ENCODE measurements at regions not wholly inside any gene's neighbourhood (a gene's known extent, or its start where the extent isn't known, plus 50 kb on each side); places are given as distances from the start of the nearest gene placed in this dataset.

- DNase-seq (ENCODE audit: low spot score): no peak
Measured at GRCh38 chr4:108400309-108400708, 220.1 kb upstream of the RPL34 start.

GRCh38 chr4:108399610-108400265 lies 220.6 kb upstream of the RPL34 start:
- DNase-seq (ENCODE audit: low spot score): no peak

GRCh38 chr4:108398836-108399235 lies 221.5 kb upstream of the RPL34 start:
- DNase-seq (ENCODE audit: low spot score): no peak

DNA sequence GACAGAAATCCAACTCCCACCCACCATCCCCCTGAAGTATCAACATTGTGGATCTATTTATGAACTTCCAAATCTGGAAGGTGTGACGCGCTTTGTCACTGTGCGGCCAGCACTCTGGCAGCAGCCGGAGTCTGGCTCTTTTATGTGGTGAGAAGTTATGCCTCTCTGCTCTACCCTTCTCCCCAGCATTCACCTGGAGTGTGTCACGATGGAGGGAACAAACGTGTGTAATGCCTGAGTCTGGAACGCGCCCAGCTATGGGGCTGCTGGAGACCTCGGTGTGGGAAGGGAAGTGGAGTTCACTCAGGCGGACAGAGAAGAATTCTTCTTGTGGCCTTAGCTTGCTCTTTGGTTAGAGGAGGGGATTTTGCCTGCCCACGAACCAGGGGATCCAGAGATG lies 222.1 kb upstream of the RPL34 start:
- DNase-seq (ENCODE audit: low spot score): no peak

GRCh38 chr4:108397850-108398249 lies 222.5 kb upstream of the RPL34 start:
- no peak for DNase-seq (ENCODE audit: low spot score)

- no peak for DNase-seq (ENCODE audit: low spot score)
Measured at GRCh38 chr4:108396900-108397497, 223.4 kb upstream of the RPL34 start.

DNA sequence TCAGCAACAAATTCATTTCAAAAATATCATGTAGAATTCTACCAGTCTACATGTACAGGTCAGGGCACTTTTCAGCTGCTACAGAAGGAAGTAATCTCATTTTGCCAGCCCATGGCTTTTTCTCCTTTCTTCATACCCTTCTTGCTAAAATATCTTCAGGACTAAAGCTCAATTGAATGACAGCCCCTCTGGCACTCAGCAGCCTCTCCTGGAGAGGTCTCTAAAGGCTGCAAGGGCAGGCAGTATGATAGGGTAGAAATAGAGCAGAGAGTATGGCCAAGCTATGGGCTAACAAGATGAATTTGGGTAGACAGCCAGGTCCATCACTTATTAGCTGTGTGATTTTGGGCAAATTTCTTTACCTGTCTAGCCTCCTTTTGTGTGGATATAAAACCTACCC lies 224.6 kb upstream of the RPL34 start:
- no peak for DNase-seq (ENCODE audit: low spot score)

DNA sequence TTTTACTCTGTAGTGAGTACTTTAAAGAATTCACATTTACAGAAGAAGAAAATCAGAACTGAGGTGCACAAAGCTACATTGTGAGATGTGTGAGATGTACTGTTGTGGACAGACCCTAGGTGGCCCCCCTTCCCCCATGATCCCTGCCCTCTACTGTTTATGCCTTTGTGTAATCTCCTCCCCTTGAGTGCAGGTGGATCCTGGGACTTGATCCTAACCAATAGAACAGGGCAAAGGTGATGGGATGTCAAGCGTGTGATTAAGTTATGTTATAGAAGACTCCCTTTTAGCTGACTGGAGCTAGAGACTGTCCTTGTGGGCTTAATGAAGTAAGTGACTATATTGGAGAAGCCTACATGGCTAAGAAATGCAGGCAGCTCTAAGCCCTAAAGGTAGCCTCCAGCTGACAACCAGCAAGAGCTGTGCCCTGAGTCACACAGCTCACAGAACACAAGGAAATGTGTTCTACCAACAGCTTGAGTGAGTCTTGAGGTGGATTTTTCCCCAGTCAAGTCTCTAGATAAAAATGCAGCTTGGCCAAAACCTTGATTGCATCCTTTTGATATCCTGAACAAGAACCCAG lies 225.2 kb upstream of the LEF1 start:
- no peak for DNase-seq (ENCODE audit: low spot score)

- DNase-seq (ENCODE audit: low spot score): no peak
Measured at GRCh38 chr4:108391701-108392455, 223.1 kb upstream of the LEF1 start.

DNA sequence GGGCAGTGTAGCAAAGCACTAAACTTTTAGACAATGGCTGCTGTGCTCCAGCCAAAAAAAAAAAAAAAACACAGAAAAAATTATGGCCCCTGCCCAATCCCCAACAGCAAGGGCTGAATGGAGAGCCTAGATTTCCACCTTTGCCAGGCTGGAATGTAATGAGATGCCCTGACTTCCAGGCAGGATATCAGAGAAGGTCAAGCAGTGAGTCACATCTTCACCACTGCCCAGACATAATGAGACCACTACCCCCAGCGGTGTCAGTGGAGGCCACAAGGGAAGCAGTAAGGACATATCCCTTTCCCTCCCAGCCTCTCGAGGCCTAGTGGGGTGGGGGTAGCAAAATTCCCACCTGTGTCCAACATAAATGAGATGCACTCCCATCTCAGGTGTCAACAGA lies 216.3 kb upstream of the LEF1 start:
- no peak for DNase-seq (ENCODE audit: low spot score)

GRCh38 chr4:108384544-108384943 lies 215.8 kb upstream of the LEF1 start:
- DNase-seq (ENCODE audit: low spot score): no peak

GRCh38 chr4:108383157-108383556 lies 214.4 kb upstream of the LEF1 start:
- DNase-seq (ENCODE audit: low spot score): no peak

DNA sequence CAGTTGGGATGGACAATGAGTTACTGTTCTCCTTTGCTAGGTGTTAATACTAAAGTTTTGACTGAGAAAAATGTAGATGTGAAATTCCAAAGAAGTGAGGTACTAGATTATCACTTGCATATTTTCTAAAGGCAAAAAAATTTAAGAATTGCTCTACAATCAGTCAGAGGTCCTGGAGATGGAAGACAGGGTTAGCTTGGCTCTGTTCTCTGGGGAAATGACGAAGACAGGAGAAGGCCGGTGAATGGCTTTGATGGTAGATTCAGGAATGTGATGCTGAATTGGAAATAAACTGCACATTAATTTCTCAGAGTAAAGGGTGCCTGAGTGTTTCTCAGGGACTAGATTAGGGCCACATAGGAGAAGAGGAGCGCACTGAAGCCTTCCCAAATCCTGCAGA lies 214.0 kb upstream of the LEF1 start:
- DNase-seq (ENCODE audit: low spot score): no peak

GRCh38 chr4:108378164-108378563 lies 209.4 kb upstream of the LEF1 start:
- DNase-seq (ENCODE audit: low spot score): no peak

GRCh38 chr4:108377021-108377420 lies 208.3 kb upstream of the LEF1 start:
- DNase-seq (ENCODE audit: low spot score): no peak

- no peak for DNase-seq (ENCODE audit: low spot score)
Measured at GRCh38 chr4:108375434-108375833, 206.7 kb upstream of the LEF1 start.

- peak; percentile 38 for DNase-seq (ENCODE audit: low spot score)
Measured at GRCh38 chr4:108372681-108373080, 203.9 kb upstream of the LEF1 start.

DNA sequence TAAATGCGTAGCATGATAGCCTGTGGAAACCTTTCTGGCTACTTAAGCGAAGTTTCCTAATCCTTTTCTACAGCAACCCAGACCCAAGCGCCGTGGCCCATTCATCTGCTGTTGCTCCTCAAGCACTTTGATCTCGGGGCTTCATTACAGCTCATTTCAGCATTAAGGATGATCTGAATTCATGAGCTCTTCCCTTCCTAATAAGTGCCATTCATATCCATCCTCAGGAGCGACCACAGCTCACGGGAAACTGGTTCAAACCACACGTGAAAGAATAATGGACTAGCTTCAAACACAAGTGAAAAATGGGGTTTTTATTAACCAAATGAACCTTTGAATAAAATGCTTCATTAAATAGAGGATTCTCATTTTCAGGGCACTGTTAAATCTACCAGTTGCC lies 202.6 kb upstream of the LEF1 start:
- DNase-seq (ENCODE audit: low spot score): no peak

GRCh38 chr4:108370291-108371141 lies 201.8 kb upstream of the LEF1 start:
- peak; percentile 9 for DNase-seq (ENCODE audit: low spot score)

GRCh38 chr4:108369035-108369655 lies 200.4 kb upstream of the LEF1 start:
- no peak for DNase-seq (ENCODE audit: low spot score)

DNA sequence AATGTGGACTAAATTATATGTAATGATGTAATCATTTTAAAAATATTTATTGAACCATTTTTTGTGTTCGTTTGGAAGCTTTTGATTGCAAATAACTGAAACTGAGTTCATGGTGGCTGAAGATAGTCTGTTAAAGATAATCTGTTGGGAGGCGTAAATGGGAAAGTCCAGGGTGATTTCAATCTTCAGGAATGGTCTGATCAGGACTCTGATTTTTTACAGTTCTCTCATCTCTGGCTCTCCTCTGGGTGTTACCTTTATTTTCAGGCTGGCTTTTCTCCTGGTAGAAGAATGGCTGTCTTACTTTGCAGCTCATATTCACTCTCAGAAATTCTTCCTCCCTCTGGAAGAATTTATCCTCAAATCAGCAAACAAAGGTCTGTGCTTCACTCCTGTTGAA lies 199.0 kb upstream of the LEF1 start:
- no peak for DNase-seq (ENCODE audit: low spot score)

- no peak for DNase-seq (ENCODE audit: low spot score)
Measured at GRCh38 chr4:108366716-108367115, 198.0 kb upstream of the LEF1 start.

Data from CD4-positive, alpha-beta T cell treated with Interleukin-6 at 100 ng/mL for 8 hours (primary cell).